ENCODE measurements at regions not wholly inside any gene's neighbourhood (a gene's known extent, or its start where the extent isn't known, plus 50 kb on each side); places are given as distances from the start of the nearest gene placed in this dataset.
A peak's percentile ranks its signal among the peaks of the same experiment; 100 is the strongest.
"Not testable (repeated sequence)": the region's sequence is repeated elsewhere in the genome, so short reads cannot be mapped to it uniquely, and the experiment has no call there.

- peak; percentile 42 for TF ChIP-seq CTCF (IDR thresholded peaks at IDR 0.05; ENCODE audit: low read depth, low read length)
- peak; percentile 62 for DNase-seq (ENCODE audit: low read depth)
- H3K4me3 ChIP-seq (ENCODE audit: low read depth, low read length): not testable (repeated sequence)
Observed at GRCh38 chr4:3949916-3950315, 183.7 kb downstream of the ADRA2C start.

GRCh38 chr4:3952443-3953139 lies 186.4 kb downstream of the ADRA2C start:
- not testable (repeated sequence) for DNase-seq (ENCODE audit: low read depth); H3K4me3 ChIP-seq (ENCODE audit: low read depth, low read length)

- not testable (repeated sequence) for H3K4me3 ChIP-seq (ENCODE audit: low read depth, low read length); DNase-seq (ENCODE audit: low read depth)
Observed at GRCh38 chr4:3953140-3953489, 186.9 kb downstream of the ADRA2C start.

GRCh38 chr4:3954540-3955320 lies 188.5 kb downstream of the ADRA2C start:
- H3K4me3 ChIP-seq (ENCODE audit: low read depth, low read length): peak overlapping the region; percentile 71
- peak; percentile 98 for DNase-seq (ENCODE audit: low read depth)
- peak; percentile 82 for TF ChIP-seq MYC (IDR thresholded peaks at IDR 0.05; ENCODE audit: low read depth, low read length)
- peak; percentile 32 for TF ChIP-seq POLR2A (IDR thresholded peaks at IDR 0.05; ENCODE audit: extremely low read depth, insufficient read length)
- TF ChIP-seq MAX (IDR thresholded peaks at IDR 0.05; ENCODE audit: low read depth, low read length): 0 out of 2 replicates have a peak, but pooled peaks have one; percentile 56

- H3K4me3 ChIP-seq (ENCODE audit: low read depth, low read length): peak overlapping the region; percentile 71
- peak; percentile 99 for DNase-seq (ENCODE audit: low read depth)
- TF ChIP-seq MAX (IDR thresholded peaks at IDR 0.05; ENCODE audit: low read depth, low read length) (peak; percentile 92), MYC (IDR thresholded peaks at IDR 0.05; ENCODE audit: low read depth, low read length) (peak; percentile 79), POLR2A (IDR thresholded peaks at IDR 0.05; ENCODE audit: extremely low read depth, insufficient read length) (peak; percentile 47)
Observed at GRCh38 chr4:3955321-3956164, 189.4 kb downstream of the ADRA2C start.

GRCh38 chr4:3956165-3956867 lies 190.1 kb downstream of the ADRA2C start:
- DNase-seq (ENCODE audit: low read depth): peak; percentile 33
- peak overlapping the region; percentile 44 for H3K4me3 ChIP-seq (ENCODE audit: low read depth, low read length)

- not testable (repeated sequence) for DNase-seq (ENCODE audit: low read depth); H3K4me3 ChIP-seq (ENCODE audit: low read depth, low read length)
Observed at GRCh38 chr4:3961091-3961672, 195.0 kb downstream of the ADRA2C start.

- not testable (repeated sequence) for H3K4me3 ChIP-seq (ENCODE audit: low read depth, low read length); DNase-seq (ENCODE audit: low read depth)
Observed at GRCh38 chr4:3964572-3965278, 198.5 kb downstream of the ADRA2C start.

- DNase-seq (ENCODE audit: low read depth): peak; percentile 14
Observed at GRCh38 chr4:3967204-3967603, 201.0 kb downstream of the ADRA2C start.

GRCh38 chr4:3972626-3973025 lies 206.4 kb downstream of the ADRA2C start:
- not testable (repeated sequence) for DNase-seq (ENCODE audit: low read depth); H3K4me3 ChIP-seq (ENCODE audit: low read depth, low read length)

More at GRCh38 chr4:3967204-3967603, 201.0 kb downstream of the ADRA2C start:
- not testable (repeated sequence) for H3K4me3 ChIP-seq (ENCODE audit: low read depth, low read length)

GRCh38 chr4:3973581-3974200 lies 207.5 kb downstream of the ADRA2C start:
- not testable (repeated sequence) for H3K4me3 ChIP-seq (ENCODE audit: low read depth, low read length); DNase-seq (ENCODE audit: low read depth)

GRCh38 chr4:3983518-3984125 lies 217.4 kb downstream of the ADRA2C start:
- DNase-seq (ENCODE audit: low read depth); H3K4me3 ChIP-seq (ENCODE audit: low read depth, low read length): not testable (repeated sequence)

GRCh38 chr4:3984796-3985195 lies 218.6 kb downstream of the ADRA2C start:
- H3K4me3 ChIP-seq (ENCODE audit: low read depth, low read length); DNase-seq (ENCODE audit: low read depth): not testable (repeated sequence)

GRCh38 chr4:3986412-3986811 lies 220.2 kb downstream of the ADRA2C start:
- not testable (repeated sequence) for H3K4me3 ChIP-seq (ENCODE audit: low read depth, low read length); DNase-seq (ENCODE audit: low read depth)

Data from NB4 (cell line).